ENCODE measurements at regions not wholly inside any gene's neighbourhood (a gene's known extent, or its start where the extent isn't known, plus 50 kb on each side); places are given as distances from the start of the nearest gene placed in this dataset.

- TF ChIP-seq, protein P1, sequence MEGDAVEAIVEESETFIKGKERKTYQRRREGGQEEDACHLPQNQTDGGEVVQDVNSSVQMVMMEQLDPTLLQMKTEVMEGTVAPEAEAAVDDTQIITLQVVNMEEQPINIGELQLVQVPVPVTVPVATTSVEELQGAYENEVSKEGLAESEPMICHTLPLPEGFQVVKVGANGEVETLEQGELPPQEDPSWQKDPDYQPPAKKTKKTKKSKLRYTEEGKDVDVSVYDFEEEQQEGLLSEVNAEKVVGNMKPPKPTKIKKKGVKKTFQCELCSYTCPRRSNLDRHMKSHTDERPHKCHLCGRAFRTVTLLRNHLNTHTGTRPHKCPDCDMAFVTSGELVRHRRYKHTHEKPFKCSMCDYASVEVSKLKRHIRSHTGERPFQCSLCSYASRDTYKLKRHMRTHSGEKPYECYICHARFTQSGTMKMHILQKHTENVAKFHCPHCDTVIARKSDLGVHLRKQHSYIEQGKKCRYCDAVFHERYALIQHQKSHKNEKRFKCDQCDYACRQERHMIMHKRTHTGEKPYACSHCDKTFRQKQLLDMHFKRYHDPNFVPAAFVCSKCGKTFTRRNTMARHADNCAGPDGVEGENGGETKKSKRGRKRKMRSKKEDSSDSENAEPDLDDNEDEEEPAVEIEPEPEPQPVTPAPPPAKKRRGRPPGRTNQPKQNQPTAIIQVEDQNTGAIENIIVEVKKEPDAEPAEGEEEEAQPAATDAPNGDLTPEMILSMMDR (IDR thresholded peaks at IDR 0.05; ENCODE audit: extremely low read depth, missing control alignments): no peak
- DNase-seq (ENCODE audit: low spot score): no peak
Observed at GRCh38 chr10:131746241-131746711, 154.5 kb upstream of the PPP2R2D start.

DNA sequence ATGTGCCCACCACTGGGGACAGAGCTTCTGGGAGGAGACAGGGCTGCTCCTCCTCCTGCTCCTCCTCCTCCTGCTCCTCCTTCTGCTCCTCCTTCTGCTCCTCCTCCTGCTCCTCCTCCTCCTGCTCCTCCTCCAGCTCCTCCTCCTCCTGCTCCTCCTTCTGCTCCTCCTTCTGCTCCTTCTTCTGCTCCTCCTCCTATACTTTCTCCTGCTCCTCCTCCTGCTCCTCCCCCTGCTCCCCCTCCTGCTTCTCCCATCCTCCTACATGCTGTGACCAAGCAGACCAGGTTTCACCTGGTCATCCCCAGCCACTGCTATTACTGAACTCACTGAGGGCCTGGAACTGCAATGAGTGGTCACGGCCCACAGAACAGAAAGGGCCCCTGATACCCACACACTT is 154.0 kb upstream of the PPP2R2D start:
- no peak for DNase-seq (ENCODE audit: low spot score)
- TF ChIP-seq, protein P1 (IDR thresholded peaks at IDR 0.05; ENCODE audit: extremely low read depth, missing control alignments): no peak

GRCh38 chr10:131747251-131747650 is 153.6 kb upstream of the PPP2R2D start:
- no peak for DNase-seq (ENCODE audit: low spot score)
- TF ChIP-seq, protein P1 (IDR thresholded peaks at IDR 0.05; ENCODE audit: extremely low read depth, missing control alignments): no peak

GRCh38 chr10:131747791-131748190 is 153.0 kb upstream of the PPP2R2D start:
- TF ChIP-seq, protein P1 (IDR thresholded peaks at IDR 0.05; ENCODE audit: extremely low read depth, missing control alignments): no peak
- no peak for DNase-seq (ENCODE audit: low spot score)

GRCh38 chr10:131748191-131748590 is 152.6 kb upstream of the PPP2R2D start:
- TF ChIP-seq, protein P1 (IDR thresholded peaks at IDR 0.05; ENCODE audit: extremely low read depth, missing control alignments): no peak
- DNase-seq (ENCODE audit: low spot score): no peak

GRCh38 chr10:131748831-131749766 is 151.7 kb upstream of the PPP2R2D start:
- DNase-seq (ENCODE audit: low spot score): no peak
- TF ChIP-seq, protein P1 (IDR thresholded peaks at IDR 0.05; ENCODE audit: extremely low read depth, missing control alignments): no peak

DNA sequence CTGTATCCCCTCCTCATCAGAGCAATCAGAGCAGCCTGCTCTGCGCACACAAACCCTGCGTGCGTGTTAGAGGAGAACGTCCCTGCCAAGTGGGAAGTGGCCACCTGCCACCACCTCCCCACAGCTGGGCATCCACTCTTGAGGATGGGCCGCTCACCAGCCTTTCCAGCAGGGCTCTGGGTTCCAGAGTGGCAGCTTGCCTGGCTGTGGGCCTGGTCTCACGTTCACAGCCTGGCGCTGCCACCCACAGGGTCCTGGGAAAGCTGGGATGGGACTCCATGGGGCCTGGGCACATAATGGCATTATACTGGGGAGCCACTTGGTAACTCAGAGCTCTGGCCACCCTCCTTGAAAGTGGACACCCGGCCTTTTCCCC is 151.1 kb upstream of the PPP2R2D start:
- TF ChIP-seq, protein P1 (IDR thresholded peaks at IDR 0.05; ENCODE audit: extremely low read depth, missing control alignments): no peak
- DNase-seq (ENCODE audit: low spot score): no peak
